ENCODE measurements at regions not wholly inside any gene's neighbourhood (a gene's known extent, or its start where the extent isn't known, plus 50 kb on each side); places are given as distances from the start of the nearest gene placed in this dataset.
"Not testable (repeated sequence)": the region's sequence is repeated elsewhere in the genome, so short reads cannot be mapped to it uniquely, and the experiment has no call there.

GRCh38 chr17:445839-446238 lies 93.2 kb upstream of the RPH3AL start, which contains the start of gene RFLNB:
RFLNB (minus strand) TSS chr17:445939.
- WGBS, result 88% methylated on average over 12 of the region's 12 CpGs
- DNase-seq (ENCODE audit: low spot score); H3K4me3 ChIP-seq; H3K9me3 ChIP-seq; H3K27me3 ChIP-seq (replicated peaks; ENCODE audit: insufficient read depth); H3K36me3 ChIP-seq; intact Hi-C loops (cut with DNase I); H3K4me1 ChIP-seq (replicated peaks); H3K27ac ChIP-seq: not testable (repeated sequence)

DNA sequence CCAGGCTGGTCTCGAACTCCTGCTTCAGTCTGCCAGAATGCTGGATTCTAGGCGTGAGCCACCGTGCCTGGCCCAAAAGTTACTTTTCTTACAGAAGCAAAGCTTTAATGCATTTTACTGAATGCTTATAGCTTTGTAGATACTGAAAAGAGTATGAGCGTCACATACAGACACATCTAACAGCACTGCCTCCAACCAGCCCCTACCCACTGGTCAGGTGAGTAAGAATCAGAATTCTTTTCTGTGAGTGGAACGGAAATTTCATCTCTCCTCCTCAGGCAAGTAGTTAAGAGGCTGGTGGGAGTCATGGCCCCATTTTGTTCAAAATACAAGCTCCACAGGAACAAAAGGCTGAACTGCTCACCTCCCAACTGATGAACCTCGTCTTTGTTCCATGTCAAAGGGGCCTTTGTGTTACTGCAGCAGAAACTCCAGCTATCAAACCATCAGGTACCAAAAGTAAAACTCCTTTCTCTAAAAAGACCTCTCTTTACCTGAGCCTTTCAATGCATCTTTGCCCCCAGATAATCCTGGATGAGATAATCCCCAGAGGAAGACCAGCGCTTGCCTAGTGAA lies 92.4 kb upstream of the RPH3AL start:
- H3K4me1 ChIP-seq (replicated peaks), result no peaks in the 10 kb centered on the region
- H3K36me3 ChIP-seq, result no peaks in the 10 kb centered on the region
- intact Hi-C loops (cut with DNase I), result no loop called here
- H3K27ac ChIP-seq, result no peak overlapping the region
- 86% methylated on average over 7 of the region's 7 CpGs for WGBS
- H3K4me3 ChIP-seq, result no peak overlapping the region
- H3K9me3 ChIP-seq, result no peaks in the 10 kb centered on the region
- no peaks in the 10 kb centered on the region for H3K27me3 ChIP-seq (replicated peaks; ENCODE audit: insufficient read depth)
- TF ChIP-seq POLR2AphosphoS5 (IDR thresholded peaks at IDR 0.05) (no peak), POLR2A (IDR thresholded peaks at IDR 0.05) (no peak)
- TF ChIP-seq, protein P1, sequence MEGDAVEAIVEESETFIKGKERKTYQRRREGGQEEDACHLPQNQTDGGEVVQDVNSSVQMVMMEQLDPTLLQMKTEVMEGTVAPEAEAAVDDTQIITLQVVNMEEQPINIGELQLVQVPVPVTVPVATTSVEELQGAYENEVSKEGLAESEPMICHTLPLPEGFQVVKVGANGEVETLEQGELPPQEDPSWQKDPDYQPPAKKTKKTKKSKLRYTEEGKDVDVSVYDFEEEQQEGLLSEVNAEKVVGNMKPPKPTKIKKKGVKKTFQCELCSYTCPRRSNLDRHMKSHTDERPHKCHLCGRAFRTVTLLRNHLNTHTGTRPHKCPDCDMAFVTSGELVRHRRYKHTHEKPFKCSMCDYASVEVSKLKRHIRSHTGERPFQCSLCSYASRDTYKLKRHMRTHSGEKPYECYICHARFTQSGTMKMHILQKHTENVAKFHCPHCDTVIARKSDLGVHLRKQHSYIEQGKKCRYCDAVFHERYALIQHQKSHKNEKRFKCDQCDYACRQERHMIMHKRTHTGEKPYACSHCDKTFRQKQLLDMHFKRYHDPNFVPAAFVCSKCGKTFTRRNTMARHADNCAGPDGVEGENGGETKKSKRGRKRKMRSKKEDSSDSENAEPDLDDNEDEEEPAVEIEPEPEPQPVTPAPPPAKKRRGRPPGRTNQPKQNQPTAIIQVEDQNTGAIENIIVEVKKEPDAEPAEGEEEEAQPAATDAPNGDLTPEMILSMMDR (IDR thresholded peaks at IDR 0.05), result no peak
- DNase-seq (ENCODE audit: low spot score), result no peak

- WGBS, result 97% methylated on average over 30 of the region's 30 CpGs
- no peak for DNase-seq (ENCODE audit: low spot score)
- Histone ChIP-seq H3K36me3 (no peaks in the 10 kb centered on the region), H3K4me3 (no peak overlapping the region), H3K27me3 (replicated peaks; ENCODE audit: insufficient read depth) (no peaks in the 10 kb centered on the region), H3K9me3 (no peaks in the 10 kb centered on the region), H3K27ac (no peak overlapping the region), H3K4me1 (replicated peaks) (no peaks in the 10 kb centered on the region)
- intact Hi-C loops (cut with DNase I), result no loop called here
- TF ChIP-seq POLR2A (IDR thresholded peaks at IDR 0.05) (no peak), POLR2AphosphoS5 (IDR thresholded peaks at IDR 0.05) (no peak)
- TF ChIP-seq, protein P1 (IDR thresholded peaks at IDR 0.05), result no peak
Measured at GRCh38 chr17:443109-443508, 90.5 kb upstream of the RPH3AL start.

GRCh38 chr17:441155-441950 lies 88.7 kb upstream of the RPH3AL start:
- DNase-seq (ENCODE audit: low spot score), result no peak
- WGBS, result 89% methylated on average over 38 of the region's 41 CpGs
- H3K36me3 ChIP-seq, result no peaks in the 10 kb centered on the region
- TF ChIP-seq, protein P1 (IDR thresholded peaks at IDR 0.05), result no peak
- no peak for TF ChIP-seq POLR2A (IDR thresholded peaks at IDR 0.05)
- TF ChIP-seq POLR2AphosphoS5 (IDR thresholded peaks at IDR 0.05), result no peak
- H3K4me3 ChIP-seq, result no peak overlapping the region
- H3K27ac ChIP-seq, result no peak overlapping the region
- H3K27me3 ChIP-seq (replicated peaks; ENCODE audit: insufficient read depth), result no peaks in the 10 kb centered on the region
- intact Hi-C loops (cut with DNase I), result no loop called here
- no peaks in the 10 kb centered on the region for H3K9me3 ChIP-seq
- H3K4me1 ChIP-seq (replicated peaks), result no peaks in the 10 kb centered on the region

DNA sequence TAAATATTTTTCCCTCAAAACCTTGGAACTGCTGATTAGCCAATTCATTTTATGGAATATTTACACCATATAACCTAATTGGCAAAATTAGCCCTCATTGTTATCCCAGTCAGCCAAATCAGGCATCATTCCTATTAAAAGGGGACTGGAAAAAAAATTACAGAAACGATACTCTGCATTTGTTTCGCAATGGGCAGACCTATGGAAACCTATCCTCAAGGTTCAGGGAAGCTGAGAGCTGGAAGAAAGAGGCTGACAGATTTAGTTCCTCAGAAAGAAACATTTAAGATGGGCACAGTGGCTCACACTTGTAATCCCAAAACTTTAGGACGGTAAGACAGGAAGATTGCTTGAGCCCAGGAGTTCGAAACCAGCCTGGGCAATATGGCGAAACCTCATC lies 85.6 kb upstream of the RPH3AL start:
- H3K4me1 ChIP-seq (replicated peaks), result no peaks in the 10 kb centered on the region
- no peak for DNase-seq (ENCODE audit: low spot score)
- H3K9me3 ChIP-seq, result no peaks in the 10 kb centered on the region
- intact Hi-C loops (cut with DNase I), result no loop called here
- WGBS, result 76% methylated on average over 5 of the region's 5 CpGs
- TF ChIP-seq, protein P1 (IDR thresholded peaks at IDR 0.05), result no peak
- TF ChIP-seq POLR2A (IDR thresholded peaks at IDR 0.05) (no peak), POLR2AphosphoS5 (IDR thresholded peaks at IDR 0.05) (no peak)
- H3K27me3 ChIP-seq (replicated peaks; ENCODE audit: insufficient read depth), result no peaks in the 10 kb centered on the region
- no peak overlapping the region for H3K27ac ChIP-seq
- H3K36me3 ChIP-seq, result no peaks in the 10 kb centered on the region
- H3K4me3 ChIP-seq, result no peak overlapping the region
